MM.1S (cell line): ENCODE measurements at regions not wholly inside any gene's neighbourhood (a gene's known extent, or its start where the extent isn't known, plus 50 kb on each side); places are given as distances from the start of the nearest gene placed in this dataset.

Experiments
- DNase-seq: peaks from one replicate; pipeline ENCODE4 v3.0.0-alpha.2; 2015
- H2AFZ ChIP-seq: fragments of 300-600 bp; sonication (generic); 2 replicates; pipeline ENCODE4 v1.6.0; 2016; ENCODE audit warnings: antibody characterized with exemption, low read length
- H3F3A ChIP-seq: fragments of 300-600 bp; sonication (generic); 2 replicates; pipeline ENCODE4 v1.6.1; 2016; ENCODE audit warnings: mild to moderate bottlenecking, antibody characterized with exemption, low read length, moderate library complexity, mixed read lengths; ENCODE audit not compliant: insufficient read depth
- H3K27ac ChIP-seq: fragments of 300-600 bp; sonication (generic); 2 replicates; pipeline ENCODE4 v1.5.1; 2016; ENCODE audit warnings: mild to moderate bottlenecking, low read length
- H3K27me3 ChIP-seq: fragments of 300-600 bp; sonication (generic); replicated peaks from 2 replicates; pipeline ENCODE4 v1.6.0; 2016; ENCODE audit warnings: low read length; ENCODE audit not compliant: insufficient read depth
- H3K36me3 ChIP-seq: fragments of 300-600 bp; sonication (generic); replicated peaks from 2 replicates; pipeline ENCODE4 v1.6.1; 2016; ENCODE audit warnings: mild to moderate bottlenecking, low read length, mixed read lengths; ENCODE audit not compliant: insufficient read depth
- H3K4me1 ChIP-seq: fragments of 300-600 bp; sonication (generic); 2 replicates; pipeline ENCODE4 v1.6.1; 2016; ENCODE audit warnings: low read length, mixed read lengths
- H3K4me2 ChIP-seq: fragments of 300-600 bp; sonication (generic); 2 replicates; pipeline ENCODE4 v1.6.0; 2016; ENCODE audit warnings: low read depth, low read length
- H3K4me3 ChIP-seq: fragments of 300-600 bp; sonication (generic); 2 replicates; pipeline ENCODE4 v1.5.1; 2016; ENCODE audit warnings: low read length, mixed read lengths
- H3K79me2 ChIP-seq: fragments of 300-600 bp; sonication (generic); 2 replicates; pipeline ENCODE4 v1.6.1; 2016; ENCODE audit warnings: mixed run types, low read length, mixed read lengths
- H3K9ac ChIP-seq: fragments of 300-600 bp; sonication (generic); 2 replicates; pipeline ENCODE4 v1.6.1; 2016; ENCODE audit warnings: low read length, mixed read lengths
- H3K9me2 ChIP-seq: fragments of 300-600 bp; sonication (generic); replicated peaks from 2 replicates; pipeline ENCODE4 v1.6.1; 2016; ENCODE audit warnings: mild to moderate bottlenecking, low read length, mixed read lengths; ENCODE audit not compliant: insufficient read depth
- H3K9me3 ChIP-seq: fragments of 300-600 bp; sonication (generic); replicated peaks from 2 replicates; pipeline ENCODE4 v1.6.1; 2016; ENCODE audit warnings: mild to moderate bottlenecking, low read length, mixed read lengths; ENCODE audit not compliant: insufficient read depth
- H4K20me1 ChIP-seq: fragments of 300-600 bp; sonication (generic); 2 replicates; pipeline ENCODE4 v1.6.1; 2016; ENCODE audit warnings: mild to moderate bottlenecking, low read length, moderate library complexity, mixed read lengths; ENCODE audit not compliant: insufficient read depth
- EZH2 ChIP-seq: fragments of 300-600 bp; sonication (generic); optimal IDR thresholded peaks from 2 replicates; pipeline ENCODE3; 2017; ENCODE audit warnings: low read depth, mild to moderate bottlenecking, antibody characterized with exemption, low read length, mixed read lengths
- EZH2phosphoT487 ChIP-seq: fragments of 300-600 bp; sonication (generic); IDR thresholded peaks from 2 replicates; pipeline ENCODE4 v1.6.1; 2018; ENCODE audit warnings: antibody characterized with exemption, low read length
- TF ChIP-seq, protein P1 (sequence below): fragments of 300-600 bp; sonication (generic); IDR thresholded peaks from 2 replicates; pipeline ENCODE4 v1.5.1; 2016; ENCODE audit warnings: antibody characterized with exemption, low read length, mixed read lengths

DNA sequence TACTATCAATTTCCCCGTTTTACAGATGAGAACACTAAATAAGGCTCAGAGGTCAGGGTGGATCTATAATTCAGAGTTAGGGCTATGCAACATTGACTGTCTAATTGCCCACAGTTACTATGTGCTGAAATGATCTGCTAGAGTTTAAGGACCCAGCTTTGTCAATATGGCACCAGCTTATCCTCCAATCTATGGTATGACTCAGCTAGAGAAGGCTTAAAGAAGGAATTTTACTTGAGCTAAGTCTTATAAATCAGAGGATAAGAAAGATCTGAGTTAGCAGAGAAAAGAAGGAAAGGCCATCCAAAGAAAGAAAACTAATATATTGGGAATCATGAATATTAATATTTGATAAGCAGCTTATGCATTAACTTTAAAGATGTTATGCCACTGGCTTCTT, 78.1 kb downstream of the ASB9 start:
- DNase-seq, result no peak
- H3K9ac ChIP-seq, result no peak overlapping the region
- no peaks in the 10 kb centered on the region for H3K4me1 ChIP-seq
- H3K9me2 ChIP-seq, result no peaks in the 10 kb centered on the region
- no peak overlapping the region for H3K4me2 ChIP-seq
- no peaks in the 10 kb centered on the region for H3K79me2 ChIP-seq
- H3F3A ChIP-seq, result no peaks in the 10 kb centered on the region
- H2AFZ ChIP-seq, result no peak overlapping the region
- no peaks in the 10 kb centered on the region for H3K9me3 ChIP-seq
- no peak overlapping the region for H3K4me3 ChIP-seq
- no peaks in the 10 kb centered on the region for H3K36me3 ChIP-seq
- no peaks in the 10 kb centered on the region for H3K27me3 ChIP-seq
- TF ChIP-seq, protein P1, sequence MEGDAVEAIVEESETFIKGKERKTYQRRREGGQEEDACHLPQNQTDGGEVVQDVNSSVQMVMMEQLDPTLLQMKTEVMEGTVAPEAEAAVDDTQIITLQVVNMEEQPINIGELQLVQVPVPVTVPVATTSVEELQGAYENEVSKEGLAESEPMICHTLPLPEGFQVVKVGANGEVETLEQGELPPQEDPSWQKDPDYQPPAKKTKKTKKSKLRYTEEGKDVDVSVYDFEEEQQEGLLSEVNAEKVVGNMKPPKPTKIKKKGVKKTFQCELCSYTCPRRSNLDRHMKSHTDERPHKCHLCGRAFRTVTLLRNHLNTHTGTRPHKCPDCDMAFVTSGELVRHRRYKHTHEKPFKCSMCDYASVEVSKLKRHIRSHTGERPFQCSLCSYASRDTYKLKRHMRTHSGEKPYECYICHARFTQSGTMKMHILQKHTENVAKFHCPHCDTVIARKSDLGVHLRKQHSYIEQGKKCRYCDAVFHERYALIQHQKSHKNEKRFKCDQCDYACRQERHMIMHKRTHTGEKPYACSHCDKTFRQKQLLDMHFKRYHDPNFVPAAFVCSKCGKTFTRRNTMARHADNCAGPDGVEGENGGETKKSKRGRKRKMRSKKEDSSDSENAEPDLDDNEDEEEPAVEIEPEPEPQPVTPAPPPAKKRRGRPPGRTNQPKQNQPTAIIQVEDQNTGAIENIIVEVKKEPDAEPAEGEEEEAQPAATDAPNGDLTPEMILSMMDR, result no peak
- TF ChIP-seq EZH2 (no peak), EZH2phosphoT487 (no peak)
- no peaks in the 10 kb centered on the region for H4K20me1 ChIP-seq
- H3K27ac ChIP-seq, result no peak overlapping the region

DNA sequence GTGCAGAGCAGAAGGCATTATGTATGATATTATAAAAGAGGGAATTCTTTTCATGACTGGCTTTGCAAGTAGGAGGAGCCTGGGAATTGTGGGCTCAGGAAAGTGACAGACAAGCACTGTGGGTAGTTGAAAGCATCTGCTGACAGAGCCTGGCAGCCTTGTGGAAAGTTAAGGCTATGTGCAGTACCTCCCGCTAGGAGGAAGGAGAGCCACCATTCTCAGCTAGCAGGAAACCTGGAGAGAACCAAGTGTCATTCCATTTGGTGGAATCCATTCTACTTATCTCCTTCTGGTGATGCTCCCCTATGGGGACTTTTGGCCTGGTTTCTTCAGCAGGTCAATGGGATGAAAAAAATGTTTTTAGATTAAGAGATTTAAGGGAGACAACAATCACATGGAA, 81.8 kb downstream of the ASB9 start:
- DNase-seq, result no peak
- TF ChIP-seq EZH2phosphoT487, result no peak

DNA sequence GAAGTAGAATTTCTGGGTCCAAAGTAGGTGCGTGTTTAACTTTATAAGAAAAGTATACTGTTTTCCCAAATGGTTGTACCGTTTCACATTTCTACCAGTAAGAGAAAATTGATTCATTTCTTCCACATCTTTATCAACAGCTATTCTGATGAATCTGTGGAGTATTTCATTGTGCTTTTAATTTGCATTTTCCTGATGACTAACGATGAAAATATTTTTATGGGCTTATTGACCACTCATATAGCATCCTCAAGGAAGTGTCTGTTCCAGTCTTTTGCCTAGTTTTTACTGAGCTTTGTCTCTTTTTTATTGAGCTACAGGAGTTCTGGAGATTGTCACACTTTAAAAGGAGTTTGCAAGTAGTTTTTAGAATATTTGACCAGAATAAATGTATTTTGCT, 92.6 kb downstream of the ASB9 start:
- Histone ChIP-seq H3K9me2 (no peaks in the 10 kb centered on the region), H3K27me3 (no peaks in the 10 kb centered on the region), H3K36me3 (no peaks in the 10 kb centered on the region), H3K9ac (no peak overlapping the region), H3F3A (no peaks in the 10 kb centered on the region), H3K27ac (no peak overlapping the region), H2AFZ (no peak overlapping the region), H3K79me2 (no peaks in the 10 kb centered on the region), H3K4me2 (no peak overlapping the region), H3K4me3 (no peak overlapping the region), H3K9me3 (no peaks in the 10 kb centered on the region), H3K4me1 (no peaks in the 10 kb centered on the region), H4K20me1 (no peaks in the 10 kb centered on the region)
- TF ChIP-seq EZH2phosphoT487 (no peak), EZH2 (no peak)
- TF ChIP-seq, protein P1, result no peak
- no peak for DNase-seq

More for the DNA sequence above, 81.8 kb downstream of the ASB9 start:
- H3K4me3 ChIP-seq, result no peak overlapping the region
- no peaks in the 10 kb centered on the region for H3K9me3 ChIP-seq
- H4K20me1 ChIP-seq, result no peaks in the 10 kb centered on the region
- no peaks in the 10 kb centered on the region for H3F3A ChIP-seq
- no peaks in the 10 kb centered on the region for H3K79me2 ChIP-seq
- no peak overlapping the region for H2AFZ ChIP-seq
- H3K9ac ChIP-seq, result no peak overlapping the region
- H3K27me3 ChIP-seq, result no peaks in the 10 kb centered on the region
- H3K36me3 ChIP-seq, result no peaks in the 10 kb centered on the region
- no peak overlapping the region for H3K27ac ChIP-seq
- H3K4me2 ChIP-seq, result no peak overlapping the region
- no peaks in the 10 kb centered on the region for H3K4me1 ChIP-seq
- H3K9me2 ChIP-seq, result no peaks in the 10 kb centered on the region

DNA sequence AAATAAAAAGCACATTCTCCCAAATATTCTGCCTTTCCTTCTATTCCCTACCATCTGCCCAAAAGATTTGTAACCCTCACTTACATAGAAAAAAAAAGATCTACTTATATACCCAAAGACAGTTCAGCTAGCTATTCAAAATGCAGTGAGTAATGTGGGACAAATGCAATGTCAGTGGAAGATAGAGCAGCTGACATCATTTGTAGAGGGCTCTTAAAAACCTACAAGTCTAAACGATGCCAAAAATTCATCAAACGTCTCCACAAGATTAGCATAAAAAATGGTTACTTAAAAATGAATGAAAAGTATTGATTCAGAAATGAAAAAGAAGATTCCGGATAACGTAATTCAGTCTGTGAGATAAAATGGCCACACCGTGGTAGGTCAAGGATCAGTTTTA, 96.5 kb downstream of the ASB9 start:
- no peaks in the 10 kb centered on the region for H3K4me1 ChIP-seq
- no peaks in the 10 kb centered on the region for H3K36me3 ChIP-seq
- no peaks in the 10 kb centered on the region for H3K79me2 ChIP-seq
- no peak overlapping the region for H3K4me3 ChIP-seq
- TF ChIP-seq, protein P1, result no peak
- no peak for TF ChIP-seq EZH2phosphoT487
- no peak for TF ChIP-seq EZH2
- no peaks in the 10 kb centered on the region for H3K27me3 ChIP-seq
- H3K9ac ChIP-seq, result no peak overlapping the region
- no peak overlapping the region for H3K4me2 ChIP-seq
- no peaks in the 10 kb centered on the region for H3K9me3 ChIP-seq
- DNase-seq, result no peak
- H3K27ac ChIP-seq, result no peak overlapping the region
- H4K20me1 ChIP-seq, result no peaks in the 10 kb centered on the region
- H3K9me2 ChIP-seq, result no peaks in the 10 kb centered on the region
- no peaks in the 10 kb centered on the region for H3F3A ChIP-seq
- H2AFZ ChIP-seq, result no peak overlapping the region
